ENCODE measurements at regions not wholly inside any gene's neighbourhood (a gene's known extent, or its start where the extent isn't known, plus 50 kb on each side); places are given as distances from the start of the nearest gene placed in this dataset.

GRCh38 chr3:188059351-188059750 lies 94.6 kb upstream of the LPP start:
- Mint-ChIP-seq H3K27ac (no peak overlapping the region), H3K36me3 (ENCODE audit: low read depth) (peaks cover 3% of the 10 kb centered on the region), H3K4me3 (no peak overlapping the region), H3K27me3 (ENCODE audit: insufficient read depth) (no peaks in the 10 kb centered on the region), H3K4me1 (ENCODE audit: low read depth) (peaks cover 47% of the 10 kb centered on the region), H3K9me3 (peaks cover 4% of the 10 kb centered on the region)
- intact Hi-C loops (cut with micrococcal nuclease), result no loop called here
- no peak for DNase-seq (ENCODE audit: low spot score)

- Mint-ChIP-seq H3K27me3 (ENCODE audit: insufficient read depth) (no peaks in the 10 kb centered on the region), H3K27ac (peak overlapping the region; percentile 35), H3K9me3 (peaks cover 9% of the 10 kb centered on the region), H3K4me3 (no peak overlapping the region), H3K4me1 (ENCODE audit: low read depth) (peaks cover 53% of the 10 kb centered on the region), H3K36me3 (ENCODE audit: low read depth) (peaks cover 5% of the 10 kb centered on the region)
- intact Hi-C loops (cut with micrococcal nuclease), result loop anchor here (2.0 to 5.0 kb wide), 9 partner anchors 58 to 1087 kb away; no protein-coding TSS in a partner anchor
- no peak for DNase-seq (ENCODE audit: low spot score)
Observed at GRCh38 chr3:188060264-188060835, 93.6 kb upstream of the LPP start.

GRCh38 chr3:188060840-188061544 lies 93.0 kb upstream of the LPP start:
- Mint-ChIP-seq H3K4me1 (ENCODE audit: low read depth) (peaks cover 53% of the 10 kb centered on the region), H3K9me3 (peaks cover 9% of the 10 kb centered on the region), H3K4me3 (peak overlapping the region; percentile 61), H3K36me3 (ENCODE audit: low read depth) (peaks cover 5% of the 10 kb centered on the region), H3K27ac (peak overlapping the region; percentile 87), H3K27me3 (ENCODE audit: insufficient read depth) (no peaks in the 10 kb centered on the region)
- DNase-seq (ENCODE audit: low spot score), result peak; percentile 38
- intact Hi-C loops (cut with micrococcal nuclease), result loop anchor here (1.0 to 5.0 kb wide), 23 partner anchors 12 to 1086 kb away; partner anchors contain the start of gene LPP

- Mint-ChIP-seq H3K9me3 (peaks cover 9% of the 10 kb centered on the region), H3K4me3 (no peak overlapping the region), H3K27me3 (ENCODE audit: insufficient read depth) (no peaks in the 10 kb centered on the region), H3K4me1 (ENCODE audit: low read depth) (peaks cover 53% of the 10 kb centered on the region), H3K27ac (no peak overlapping the region), H3K36me3 (ENCODE audit: low read depth) (peaks cover 5% of the 10 kb centered on the region)
- no peak for DNase-seq (ENCODE audit: low spot score)
- intact Hi-C loops (cut with micrococcal nuclease), result loop anchor here (5.0 kb wide), 6 partner anchors 60 to 1085 kb away; no protein-coding TSS in a partner anchor
Observed at GRCh38 chr3:188062216-188062615, 91.7 kb upstream of the LPP start.

- peaks cover 51% of the 10 kb centered on the region for H3K4me1 Mint-ChIP-seq (ENCODE audit: low read depth)
- no peak overlapping the region for H3K27ac Mint-ChIP-seq
- H3K27me3 Mint-ChIP-seq (ENCODE audit: insufficient read depth), result no peaks in the 10 kb centered on the region
- no peak overlapping the region for H3K4me3 Mint-ChIP-seq
- intact Hi-C loops (cut with micrococcal nuclease), result loop anchor here (5.0 kb wide), 6 partner anchors 57 to 1082 kb away; no protein-coding TSS in a partner anchor
- no peak for DNase-seq (ENCODE audit: low spot score)
- H3K36me3 Mint-ChIP-seq (ENCODE audit: low read depth), result peaks cover 5% of the 10 kb centered on the region
- peaks cover 9% of the 10 kb centered on the region for H3K9me3 Mint-ChIP-seq
Observed at GRCh38 chr3:188064831-188065493, 89.0 kb upstream of the LPP start.

- intact Hi-C loops (cut with micrococcal nuclease), result no loop called here
- H3K4me3 Mint-ChIP-seq, result no peak overlapping the region
- DNase-seq (ENCODE audit: low spot score), result no peak
- H3K27me3 Mint-ChIP-seq (ENCODE audit: insufficient read depth), result no peaks in the 10 kb centered on the region
- H3K4me1 Mint-ChIP-seq (ENCODE audit: low read depth), result peaks cover 39% of the 10 kb centered on the region
- H3K36me3 Mint-ChIP-seq (ENCODE audit: low read depth), result peaks cover 5% of the 10 kb centered on the region
- no peak overlapping the region for H3K27ac Mint-ChIP-seq
- peaks cover 9% of the 10 kb centered on the region for H3K9me3 Mint-ChIP-seq
Observed at GRCh38 chr3:188066141-188066540, 87.8 kb upstream of the LPP start.

GRCh38 chr3:188067932-188068331 lies 86.0 kb upstream of the LPP start:
- Mint-ChIP-seq H3K36me3 (ENCODE audit: low read depth) (peaks cover 3% of the 10 kb centered on the region), H3K9me3 (peaks cover 9% of the 10 kb centered on the region), H3K27me3 (ENCODE audit: insufficient read depth) (no peaks in the 10 kb centered on the region), H3K27ac (no peak overlapping the region), H3K4me1 (ENCODE audit: low read depth) (peaks cover 21% of the 10 kb centered on the region), H3K4me3 (no peak overlapping the region)
- intact Hi-C loops (cut with micrococcal nuclease), result no loop called here
- DNase-seq (ENCODE audit: low spot score), result no peak

- H3K9me3 Mint-ChIP-seq, result peaks cover 9% of the 10 kb centered on the region
- H3K27ac Mint-ChIP-seq, result no peak overlapping the region
- peaks cover 4% of the 10 kb centered on the region for H3K36me3 Mint-ChIP-seq (ENCODE audit: low read depth)
- intact Hi-C loops (cut with micrococcal nuclease), result no loop called here
- peaks cover 21% of the 10 kb centered on the region for H3K4me1 Mint-ChIP-seq (ENCODE audit: low read depth)
- H3K27me3 Mint-ChIP-seq (ENCODE audit: insufficient read depth), result no peaks in the 10 kb centered on the region
- DNase-seq (ENCODE audit: low spot score), result no peak
- no peak overlapping the region for H3K4me3 Mint-ChIP-seq
Observed at GRCh38 chr3:188068342-188068741, 85.6 kb upstream of the LPP start.

- peaks cover 3% of the 10 kb centered on the region for H3K36me3 Mint-ChIP-seq (ENCODE audit: low read depth)
- no peak overlapping the region for H3K27ac Mint-ChIP-seq
- H3K4me3 Mint-ChIP-seq, result no peak overlapping the region
- intact Hi-C loops (cut with micrococcal nuclease), result no loop called here
- H3K4me1 Mint-ChIP-seq (ENCODE audit: low read depth), result peaks cover 4% of the 10 kb centered on the region
- H3K27me3 Mint-ChIP-seq (ENCODE audit: insufficient read depth), result no peaks in the 10 kb centered on the region
- H3K9me3 Mint-ChIP-seq, result no peaks in the 10 kb centered on the region
- no peak for DNase-seq (ENCODE audit: low spot score)
Observed at GRCh38 chr3:188071636-188072035, 82.3 kb upstream of the LPP start.

GRCh38 chr3:188076176-188076575 lies 77.8 kb upstream of the LPP start:
- Mint-ChIP-seq H3K4me1 (ENCODE audit: low read depth) (peaks cover 9% of the 10 kb centered on the region), H3K27ac (no peak overlapping the region), H3K36me3 (ENCODE audit: low read depth) (peaks cover 11% of the 10 kb centered on the region), H3K27me3 (ENCODE audit: insufficient read depth) (peaks cover 3% of the 10 kb centered on the region), H3K9me3 (peaks cover 14% of the 10 kb centered on the region), H3K4me3 (no peak overlapping the region)
- DNase-seq (ENCODE audit: low spot score), result no peak
- intact Hi-C loops (cut with micrococcal nuclease), result loop anchor here (5.0 kb wide), 1 partner anchor 46 kb away; no protein-coding TSS in a partner anchor

GRCh38 chr3:188077160-188077799 lies 76.7 kb upstream of the LPP start:
- intact Hi-C loops (cut with micrococcal nuclease), result loop anchor here (5.0 kb wide), 1 partner anchor 45 kb away; no protein-coding TSS in a partner anchor
- peaks cover 9% of the 10 kb centered on the region for H3K4me1 Mint-ChIP-seq (ENCODE audit: low read depth)
- peaks cover 3% of the 10 kb centered on the region for H3K27me3 Mint-ChIP-seq (ENCODE audit: insufficient read depth)
- no peak overlapping the region for H3K27ac Mint-ChIP-seq
- H3K9me3 Mint-ChIP-seq, result peaks cover 14% of the 10 kb centered on the region
- H3K36me3 Mint-ChIP-seq (ENCODE audit: low read depth), result peaks cover 11% of the 10 kb centered on the region
- H3K4me3 Mint-ChIP-seq, result no peak overlapping the region
- DNase-seq (ENCODE audit: low spot score), result no peak

GRCh38 chr3:188080091-188080490 lies 73.9 kb upstream of the LPP start:
- H3K27me3 Mint-ChIP-seq (ENCODE audit: insufficient read depth), result peaks cover 3% of the 10 kb centered on the region
- H3K4me1 Mint-ChIP-seq (ENCODE audit: low read depth), result peaks cover 9% of the 10 kb centered on the region
- H3K4me3 Mint-ChIP-seq, result no peak overlapping the region
- H3K36me3 Mint-ChIP-seq (ENCODE audit: low read depth), result peaks cover 10% of the 10 kb centered on the region
- H3K9me3 Mint-ChIP-seq, result peaks cover 14% of the 10 kb centered on the region
- no peak overlapping the region for H3K27ac Mint-ChIP-seq
- DNase-seq (ENCODE audit: low spot score), result no peak
- intact Hi-C loops (cut with micrococcal nuclease), result no loop called here
